ENCODE measurements at regions not wholly inside any gene's neighbourhood (a gene's known extent, or its start where the extent isn't known, plus 50 kb on each side); places are given as distances from the start of the nearest gene placed in this dataset.

GRCh38 chr5:99032234-99033013 lies 103.6 kb upstream of the CHD1 start:
- TF ChIP-seq ZNF565 (CRISPR knock-in tag; conservative IDR thresholded peaks at IDR 0.05; ENCODE audit: low read depth) (no peak), CSDC2 (CRISPR knock-in tag; IDR thresholded peaks at IDR 0.05) (no peak), ARNTL (CRISPR knock-in tag; IDR thresholded peaks at IDR 0.05; ENCODE audit: borderline replicate concordance, low read depth) (no peak), TOX (CRISPR knock-in tag; IDR thresholded peaks at IDR 0.05; ENCODE audit: borderline replicate concordance) (no peak), PATZ1 (CRISPR knock-in tag; IDR thresholded peaks at IDR 0.05; ENCODE audit: borderline replicate concordance) (no peak)

Measured in SK-N-SH treated with all-trans-retinoic acid at 6 μM for 48 hours (cell line).